ENCODE measurements at regions not wholly inside any gene's neighbourhood (a gene's known extent, or its start where the extent isn't known, plus 50 kb on each side); places are given as distances from the start of the nearest gene placed in this dataset.
"Not testable (repeated sequence)": the region's sequence is repeated elsewhere in the genome, so short reads cannot be mapped to it uniquely, and the experiment has no call there.

DNA sequence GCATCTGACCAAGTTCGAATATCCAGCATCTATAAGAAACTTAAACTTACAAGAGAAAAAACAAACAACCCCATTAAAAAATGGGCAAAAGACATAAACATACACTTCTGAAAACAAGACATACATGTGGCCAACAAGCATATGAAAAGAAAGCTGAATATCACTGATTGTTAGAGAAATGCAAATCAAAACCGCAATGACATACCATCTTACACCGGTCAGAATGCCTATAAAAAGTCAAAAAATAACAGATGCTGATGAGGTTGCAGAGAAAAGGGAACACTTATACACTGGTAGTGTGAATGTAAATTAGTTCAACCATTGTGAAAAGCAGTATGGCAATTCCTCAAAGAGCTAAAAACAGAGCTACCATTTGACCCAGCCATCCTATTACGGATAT is 166.0 kb downstream of the RRAGB start:
- TF ChIP-seq, protein P1, sequence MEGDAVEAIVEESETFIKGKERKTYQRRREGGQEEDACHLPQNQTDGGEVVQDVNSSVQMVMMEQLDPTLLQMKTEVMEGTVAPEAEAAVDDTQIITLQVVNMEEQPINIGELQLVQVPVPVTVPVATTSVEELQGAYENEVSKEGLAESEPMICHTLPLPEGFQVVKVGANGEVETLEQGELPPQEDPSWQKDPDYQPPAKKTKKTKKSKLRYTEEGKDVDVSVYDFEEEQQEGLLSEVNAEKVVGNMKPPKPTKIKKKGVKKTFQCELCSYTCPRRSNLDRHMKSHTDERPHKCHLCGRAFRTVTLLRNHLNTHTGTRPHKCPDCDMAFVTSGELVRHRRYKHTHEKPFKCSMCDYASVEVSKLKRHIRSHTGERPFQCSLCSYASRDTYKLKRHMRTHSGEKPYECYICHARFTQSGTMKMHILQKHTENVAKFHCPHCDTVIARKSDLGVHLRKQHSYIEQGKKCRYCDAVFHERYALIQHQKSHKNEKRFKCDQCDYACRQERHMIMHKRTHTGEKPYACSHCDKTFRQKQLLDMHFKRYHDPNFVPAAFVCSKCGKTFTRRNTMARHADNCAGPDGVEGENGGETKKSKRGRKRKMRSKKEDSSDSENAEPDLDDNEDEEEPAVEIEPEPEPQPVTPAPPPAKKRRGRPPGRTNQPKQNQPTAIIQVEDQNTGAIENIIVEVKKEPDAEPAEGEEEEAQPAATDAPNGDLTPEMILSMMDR (IDR thresholded peaks at IDR 0.05): not testable (repeated sequence)
- TF ChIP-seq POLR2A (IDR thresholded peaks at IDR 0.05): not testable (repeated sequence)
